GM12872 (cell line): ENCODE measurements at regions not wholly inside any gene's neighbourhood (a gene's known extent, or its start where the extent isn't known, plus 50 kb on each side); places are given as distances from the start of the nearest gene placed in this dataset.

Experiments
- CTCF ChIP-seq: IDR thresholded peaks from 3 replicates; pipeline ENCODE4 v1.5.1; 2011; ENCODE audit warnings: low read depth, mild to moderate bottlenecking, low read length, moderate library complexity; ENCODE audit not compliant: insufficient read depth

- TF ChIP-seq CTCF: no peak
These were observed 54.8 kb downstream of the CCDC71L start for GRCh38 chr7:106606120-106606519.

DNA sequence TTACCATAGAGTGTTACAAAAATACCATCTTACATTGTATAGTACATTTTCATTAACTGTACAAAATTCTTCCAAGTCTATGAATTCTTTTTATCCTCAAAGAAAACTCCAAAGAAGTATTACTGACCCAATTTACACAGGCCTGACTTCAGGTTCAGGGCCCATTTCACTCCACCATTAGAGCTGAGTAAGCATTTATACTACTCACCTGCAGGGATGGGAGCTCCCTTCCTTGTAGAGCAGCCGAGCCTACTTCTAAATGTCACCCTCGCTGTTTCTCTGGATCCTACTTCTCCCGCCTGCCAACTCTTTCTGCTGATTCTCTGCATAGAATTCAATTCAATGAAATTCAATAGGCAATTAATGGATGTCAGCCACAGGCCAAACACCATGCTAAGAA is 56.0 kb downstream of the CCDC71L start:
- TF ChIP-seq CTCF: no peak

DNA sequence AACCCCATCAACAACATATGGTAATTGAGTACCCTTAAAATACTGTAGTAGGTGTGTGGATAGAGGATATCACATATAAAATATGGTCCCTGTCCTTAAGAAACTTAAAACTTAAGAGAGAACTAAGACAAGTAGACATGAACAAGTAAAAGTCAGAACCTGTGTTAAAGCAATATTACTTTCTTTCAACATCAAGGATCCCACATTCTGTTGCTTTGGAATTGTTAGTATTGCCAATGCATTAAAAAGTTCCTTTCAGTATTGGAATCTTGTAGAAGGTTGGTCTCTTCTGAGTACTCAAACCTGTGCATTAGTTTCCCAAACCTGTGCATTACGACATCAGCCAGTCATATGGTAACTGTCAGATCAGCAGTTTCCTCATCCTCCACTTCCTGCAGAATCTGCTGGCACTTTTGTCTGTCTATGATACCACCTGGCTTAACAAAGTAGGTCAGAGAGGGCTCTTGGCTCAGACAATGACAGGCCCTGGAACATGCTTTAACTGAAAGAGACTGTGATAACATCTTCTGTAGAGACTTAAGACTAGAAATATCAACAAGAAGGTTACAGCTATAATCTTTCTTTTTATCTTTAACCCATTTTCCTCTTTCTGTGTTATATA is 56.5 kb downstream of the CCDC71L start:
- TF ChIP-seq CTCF: no peak

- TF ChIP-seq CTCF: no peak
These were observed 57.6 kb downstream of the CCDC71L start for GRCh38 chr7:106603346-106603745.

GRCh38 chr7:106602062-106602461 is 58.9 kb downstream of the CCDC71L start:
- no peak for TF ChIP-seq CTCF

DNA sequence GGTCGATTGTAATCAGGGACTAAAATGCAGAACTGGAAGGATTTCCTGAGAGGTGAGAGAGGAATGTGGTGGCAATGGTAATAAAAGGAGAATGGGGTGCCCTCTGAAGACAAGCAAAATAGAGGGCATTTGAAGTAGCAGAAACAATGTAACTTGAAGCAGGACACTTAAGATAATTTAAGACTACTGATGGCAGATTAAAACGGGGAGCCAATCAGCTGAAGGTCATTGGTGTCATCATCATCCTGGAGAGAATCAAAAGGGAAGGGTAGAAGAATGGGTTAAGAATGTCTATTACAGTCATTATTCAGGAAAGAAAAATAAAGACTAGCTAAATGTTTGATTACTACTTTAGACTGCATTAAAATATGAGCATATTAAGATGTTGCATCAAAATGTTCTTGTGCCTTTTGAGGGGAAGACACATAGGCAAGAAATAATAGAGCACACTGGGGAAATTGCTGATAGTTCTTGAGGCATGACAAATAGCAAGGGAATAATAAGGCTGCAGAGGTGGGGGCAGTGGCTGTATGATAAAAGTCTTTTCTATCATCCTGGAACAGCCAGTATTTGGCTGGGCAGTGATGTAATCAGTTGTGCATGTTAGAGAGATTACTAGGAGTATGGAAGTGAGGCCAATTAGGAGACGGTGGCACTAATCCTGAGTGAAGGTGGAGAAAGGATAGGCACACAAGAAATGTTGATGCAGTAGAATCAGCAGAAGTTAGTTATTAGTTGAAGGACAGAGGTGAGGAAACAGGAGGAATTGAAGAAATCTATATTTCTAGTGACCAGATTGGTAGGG is 60.2 kb downstream of the CCDC71L start:
- TF ChIP-seq CTCF: no peak

- no peak for TF ChIP-seq CTCF
These were observed 61.6 kb downstream of the CCDC71L start for GRCh38 chr7:106599343-106599698.
